ENCODE measurements at regions not wholly inside any gene's neighbourhood (a gene's known extent, or its start where the extent isn't known, plus 50 kb on each side); places are given as distances from the start of the nearest gene placed in this dataset.

GRCh38 chr6:125509477-125509876, 207.7 kb upstream of the HDDC2 start:
- no peak overlapping the region for H3K4me3 ChIP-seq (ENCODE audit: low read depth, low read length)
- no peak for DNase-seq (ENCODE audit: low read depth)
- in situ Hi-C loops (cut with HindIII; ENCODE audit: low sequenced_read_pairs): no loop called here
- TF ChIP-seq, protein P1, sequence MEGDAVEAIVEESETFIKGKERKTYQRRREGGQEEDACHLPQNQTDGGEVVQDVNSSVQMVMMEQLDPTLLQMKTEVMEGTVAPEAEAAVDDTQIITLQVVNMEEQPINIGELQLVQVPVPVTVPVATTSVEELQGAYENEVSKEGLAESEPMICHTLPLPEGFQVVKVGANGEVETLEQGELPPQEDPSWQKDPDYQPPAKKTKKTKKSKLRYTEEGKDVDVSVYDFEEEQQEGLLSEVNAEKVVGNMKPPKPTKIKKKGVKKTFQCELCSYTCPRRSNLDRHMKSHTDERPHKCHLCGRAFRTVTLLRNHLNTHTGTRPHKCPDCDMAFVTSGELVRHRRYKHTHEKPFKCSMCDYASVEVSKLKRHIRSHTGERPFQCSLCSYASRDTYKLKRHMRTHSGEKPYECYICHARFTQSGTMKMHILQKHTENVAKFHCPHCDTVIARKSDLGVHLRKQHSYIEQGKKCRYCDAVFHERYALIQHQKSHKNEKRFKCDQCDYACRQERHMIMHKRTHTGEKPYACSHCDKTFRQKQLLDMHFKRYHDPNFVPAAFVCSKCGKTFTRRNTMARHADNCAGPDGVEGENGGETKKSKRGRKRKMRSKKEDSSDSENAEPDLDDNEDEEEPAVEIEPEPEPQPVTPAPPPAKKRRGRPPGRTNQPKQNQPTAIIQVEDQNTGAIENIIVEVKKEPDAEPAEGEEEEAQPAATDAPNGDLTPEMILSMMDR (IDR thresholded peaks at IDR 0.05; ENCODE audit: low read depth, low read length, missing control alignments): no peak

- no peak overlapping the region for H3K4me3 ChIP-seq (ENCODE audit: low read depth, low read length)
- DNase-seq (ENCODE audit: low read depth): no peak
- TF ChIP-seq, protein P1 (IDR thresholded peaks at IDR 0.05; ENCODE audit: low read depth, low read length, missing control alignments): no peak
- in situ Hi-C loops (cut with HindIII; ENCODE audit: low sequenced_read_pairs): no loop called here
Measured at GRCh38 chr6:125510405-125510804, 208.6 kb upstream of the HDDC2 start.

DNA sequence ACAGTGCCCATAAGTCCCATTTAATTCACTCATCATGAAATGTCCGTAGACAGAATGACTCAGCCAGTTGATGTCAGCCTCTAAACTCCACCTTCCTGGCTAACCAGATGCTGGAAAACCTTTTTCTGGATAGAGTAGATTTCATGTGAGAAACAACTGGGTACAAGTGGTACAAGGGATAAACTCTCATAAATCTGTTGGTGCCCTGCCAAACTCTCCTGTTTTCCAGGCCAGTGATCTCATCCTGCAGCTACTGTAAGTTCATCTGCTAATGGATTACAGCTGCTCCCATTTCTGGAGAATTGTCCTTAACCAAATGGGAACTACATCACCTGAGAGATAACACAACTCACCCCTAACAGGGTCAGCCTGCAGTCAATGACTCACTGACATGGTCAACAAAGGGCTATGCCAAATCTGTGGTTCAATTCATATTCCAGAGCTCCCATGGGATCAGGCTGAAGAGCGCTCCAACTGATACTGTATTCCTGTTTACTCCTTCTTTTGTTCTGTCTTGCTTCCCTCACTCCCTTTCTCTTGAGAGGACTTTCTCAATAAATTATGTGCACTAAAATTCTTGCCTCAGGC, 210.1 kb upstream of the HDDC2 start:
- in situ Hi-C loops (cut with HindIII; ENCODE audit: low sequenced_read_pairs): no loop called here

DNA sequence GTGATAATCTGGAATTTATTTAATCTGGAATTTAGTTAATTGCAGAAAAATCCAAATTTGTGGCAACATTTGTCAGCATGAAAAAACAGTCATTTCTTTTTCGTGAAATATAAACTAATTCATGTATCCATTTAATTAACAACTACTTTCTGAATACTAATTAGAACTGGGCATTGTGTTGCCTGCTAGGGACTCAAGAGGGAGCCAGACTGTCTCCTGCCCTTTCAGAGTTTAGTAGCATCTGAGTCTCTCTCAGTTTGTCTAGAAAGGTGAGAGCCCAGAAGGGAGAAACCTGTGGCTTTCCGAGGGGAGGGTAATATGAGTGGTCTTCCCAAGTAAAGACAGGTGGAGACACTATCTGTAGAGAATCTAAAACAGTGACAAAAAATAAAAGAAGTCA, 210.9 kb upstream of the HDDC2 start:
- no peak overlapping the region for H3K4me3 ChIP-seq (ENCODE audit: low read depth, low read length)
- TF ChIP-seq, protein P1 (IDR thresholded peaks at IDR 0.05; ENCODE audit: low read depth, low read length, missing control alignments): peak; percentile 17
- in situ Hi-C loops (cut with HindIII; ENCODE audit: low sequenced_read_pairs): no loop called here
- no peak for DNase-seq (ENCODE audit: low read depth)

More for the DNA sequence above, 210.1 kb upstream of the HDDC2 start:
- peak; percentile 32 for DNase-seq (ENCODE audit: low read depth)
- H3K4me3 ChIP-seq (ENCODE audit: low read depth, low read length): no peak overlapping the region
- TF ChIP-seq, protein P1 (IDR thresholded peaks at IDR 0.05; ENCODE audit: low read depth, low read length, missing control alignments): no peak

DNA sequence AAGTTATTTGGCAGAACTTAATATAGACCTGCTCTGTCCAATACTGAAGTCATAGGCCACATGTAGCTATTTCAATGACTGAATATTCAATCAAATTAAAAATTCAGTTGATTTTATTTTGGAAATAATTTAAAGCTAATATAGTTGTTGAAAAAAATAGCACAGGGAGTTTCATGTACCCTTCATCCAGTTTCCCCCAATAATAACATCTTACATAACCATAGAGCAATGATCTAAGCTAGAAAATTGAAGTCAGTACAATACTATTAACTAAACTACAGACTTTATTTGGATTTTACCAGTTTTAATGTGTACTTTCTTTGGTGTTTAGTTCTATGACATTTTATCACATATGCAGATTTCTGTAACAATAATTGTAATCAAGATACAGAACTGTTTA, 212.2 kb upstream of the HDDC2 start:
- in situ Hi-C loops (cut with HindIII; ENCODE audit: low sequenced_read_pairs): no loop called here
- no peak for DNase-seq (ENCODE audit: low read depth)
- TF ChIP-seq, protein P1 (IDR thresholded peaks at IDR 0.05; ENCODE audit: low read depth, low read length, missing control alignments): no peak

GRCh38 chr6:125516644-125517043, 214.9 kb upstream of the HDDC2 start:
- DNase-seq (ENCODE audit: low read depth): no peak
- TF ChIP-seq, protein P1 (IDR thresholded peaks at IDR 0.05; ENCODE audit: low read depth, low read length, missing control alignments): no peak
- in situ Hi-C loops (cut with HindIII; ENCODE audit: low sequenced_read_pairs): no loop called here
- H3K4me3 ChIP-seq (ENCODE audit: low read depth, low read length): no peak overlapping the region

More for the DNA sequence above, 212.2 kb upstream of the HDDC2 start:
- no peak overlapping the region for H3K4me3 ChIP-seq (ENCODE audit: low read depth, low read length)
